ENCODE measurements at regions not wholly inside any gene's neighbourhood (a gene's known extent, or its start where the extent isn't known, plus 50 kb on each side); places are given as distances from the start of the nearest gene placed in this dataset.

- TF ChIP-seq AR (CRISPR knock-in tag; IDR thresholded peaks at IDR 0.05) (no peak), ZNF425 (CRISPR knock-in tag; conservative IDR thresholded peaks at IDR 0.05) (no peak)
These were observed 511.0 kb upstream of the CDH5 start (continued) for GRCh38 chr16:65855171-65856145.

GRCh38 chr16:65846210-65846602 is 520.3 kb upstream of the CDH5 start:
- Mint-ChIP-seq H3K36me3 (no peaks in the 10 kb centered on the region), H3K27ac (no peak overlapping the region), H3K9me3 (0 out of 2 replicates have a peak, but pooled peaks cover 3% of the 10 kb centered on the region), H3K27me3 (ENCODE audit: low read depth) (no peaks in the 10 kb centered on the region), H3K4me1 (peaks cover 15% of the 10 kb centered on the region), H3K4me3 (no peak overlapping the region)
- ChIA-PET POLR2A (no interaction called here), CTCF (no interaction called here)
- no peak for DNase-seq (ENCODE audit: low spot score)
- TF ChIP-seq AR (CRISPR knock-in tag; IDR thresholded peaks at IDR 0.05) (no peak), ESRRA (CRISPR knock-in tag; IDR thresholded peaks at IDR 0.05; ENCODE audit: borderline replicate concordance) (no peak), SMAD3 (CRISPR knock-in tag; IDR thresholded peaks at IDR 0.05; ENCODE audit: borderline replicate concordance) (no peak), ZNF425 (CRISPR knock-in tag; conservative IDR thresholded peaks at IDR 0.05) (no peak), IRF1 (CRISPR knock-in tag; IDR thresholded peaks at IDR 0.05) (no peak), CREM (CRISPR knock-in tag; IDR thresholded peaks at IDR 0.05) (no peak), NFYB (CRISPR knock-in tag; conservative IDR thresholded peaks at IDR 0.05; ENCODE audit: low read depth) (no peak), ZNF232 (CRISPR knock-in tag; IDR thresholded peaks at IDR 0.05) (no peak), MXD4 (CRISPR knock-in tag; IDR thresholded peaks at IDR 0.05; ENCODE audit: borderline replicate concordance) (no peak), NR1H2 (CRISPR knock-in tag; IDR thresholded peaks at IDR 0.05) (no peak)
- ATAC-seq = no peak

Measured in WTC11 (cell line).